CD4-positive, alpha-beta T cell treated with Interleukin-10 for 1 hour (primary cell): ENCODE measurements at regions not wholly inside any gene's neighbourhood (a gene's known extent, or its start where the extent isn't known, plus 50 kb on each side); places are given as distances from the start of the nearest gene placed in this dataset.
A peak's percentile ranks its signal among the peaks of the same experiment; 100 is the strongest.
"Not testable (repeated sequence)": the region's sequence is repeated elsewhere in the genome, so short reads cannot be mapped to it uniquely, and the experiment has no call there.

Source experiments
- DNase-seq: peaks from one replicate; pipeline ENCODE4 v3.0.0-alpha.2; 2020

GRCh38 chr7:131027287-131027773 is 293.3 kb upstream of the KLF14 start:
- DNase-seq = peak; percentile 69

GRCh38 chr7:131028295-131028694 is 294.3 kb upstream of the KLF14 start:
- no peak for DNase-seq

- DNase-seq = no peak
Observed at GRCh38 chr7:131029002-131029401, 295.0 kb upstream of the KLF14 start.

GRCh38 chr7:131031099-131031868 is 296.4 kb upstream of the MKLN1 start:
- DNase-seq = peak; percentile 53

- no peak for DNase-seq
Observed at GRCh38 chr7:131032786-131033185, 294.9 kb upstream of the MKLN1 start.

- DNase-seq = no peak
Observed at GRCh38 chr7:131034166-131034881, 293.4 kb upstream of the MKLN1 start.

GRCh38 chr7:131035088-131035770 is 292.4 kb upstream of the MKLN1 start:
- DNase-seq = no peak

GRCh38 chr7:131038153-131038552 is 289.5 kb upstream of the MKLN1 start:
- DNase-seq = no peak

- DNase-seq = no peak
Observed at GRCh38 chr7:131039355-131039762, 288.3 kb upstream of the MKLN1 start.

- DNase-seq = no peak
Observed at GRCh38 chr7:131039836-131040235, 287.8 kb upstream of the MKLN1 start.

GRCh38 chr7:131040467-131040932 is 287.2 kb upstream of the MKLN1 start:
- DNase-seq = peak; percentile 78

- DNase-seq = not testable (repeated sequence)
Observed at GRCh38 chr7:131041012-131041695, 286.5 kb upstream of the MKLN1 start.

- DNase-seq = no peak
Observed at GRCh38 chr7:131042269-131043160, 285.2 kb upstream of the MKLN1 start.

- DNase-seq = no peak
Observed at GRCh38 chr7:131045526-131045925, 282.1 kb upstream of the MKLN1 start.

- no peak for DNase-seq
Observed at GRCh38 chr7:131046246-131046645, 281.4 kb upstream of the MKLN1 start.

GRCh38 chr7:131047651-131048304 is 279.9 kb upstream of the MKLN1 start:
- DNase-seq = no peak

GRCh38 chr7:131051304-131051703 is 276.4 kb upstream of the MKLN1 start:
- DNase-seq = no peak

- DNase-seq = no peak
Observed at GRCh38 chr7:131052285-131052904, 275.3 kb upstream of the MKLN1 start.

- DNase-seq = no peak
Observed at GRCh38 chr7:131056007-131056406, 271.7 kb upstream of the MKLN1 start.

- peak; percentile 83 for DNase-seq
Observed at GRCh38 chr7:131057015-131057793, 270.5 kb upstream of the MKLN1 start.
